Nucleus accumbens (tissue), 56 donors: ENCODE measurements at regions not wholly inside any gene's neighbourhood (a gene's known extent, or its start where the extent isn't known, plus 50 kb on each side); places are given as distances from the start of the nearest gene placed in this dataset.
"Not testable (repeated sequence)": the region's sequence is repeated elsewhere in the genome, so short reads cannot be mapped to it uniquely, and the experiment has no call there.

ENCODE experiments used
- DNase-seq, 56 donors: peaks; one replicate each; lab custom pipeline; 2025; lab: John Stamatoyannopoulos, UW

- no peak for DNase-seq
Observed at GRCh38 chr11:134502153-134502550, 90.1 kb upstream of the B3GAT1 start.

GRCh38 chr11:134501406-134502152, 89.5 kb upstream of the B3GAT1 start:
- DNase-seq: no peak

GRCh38 chr11:134500621-134501020, 88.6 kb upstream of the B3GAT1 start:
- DNase-seq: no peak

GRCh38 chr11:134499990-134500389, 87.9 kb upstream of the B3GAT1 start:
- DNase-seq: no peak

- peak in 44 of 56 donors; percentile 9 to 79 (median 44) for DNase-seq
Observed at GRCh38 chr11:134498326-134499139, 86.5 kb upstream of the B3GAT1 start.

GRCh38 chr11:134497586-134497985, 85.5 kb upstream of the B3GAT1 start:
- DNase-seq: peak in 1 of 56 donors; percentile 11

GRCh38 chr11:134496058-134496457, 84.0 kb upstream of the B3GAT1 start:
- not testable (repeated sequence) for DNase-seq

GRCh38 chr11:134494395-134494794, 82.4 kb upstream of the B3GAT1 start:
- DNase-seq: not testable (repeated sequence)

- DNase-seq: not testable (repeated sequence)
Observed at GRCh38 chr11:134492411-134492810, 80.4 kb upstream of the B3GAT1 start.

- no peak for DNase-seq
Observed at GRCh38 chr11:134489728-134490127, 77.7 kb upstream of the B3GAT1 start.

GRCh38 chr11:134488913-134489312, 76.9 kb upstream of the B3GAT1 start:
- no peak for DNase-seq

- DNase-seq: no peak
Observed at GRCh38 chr11:134488512-134488911, 76.5 kb upstream of the B3GAT1 start.

- DNase-seq: no peak
Observed at GRCh38 chr11:134487696-134488095, 75.7 kb upstream of the B3GAT1 start.

- no peak for DNase-seq
Observed at GRCh38 chr11:134486704-134487103, 74.7 kb upstream of the B3GAT1 start.

- DNase-seq: no peak
Observed at GRCh38 chr11:134486106-134486505, 74.1 kb upstream of the B3GAT1 start.

GRCh38 chr11:134485316-134485715, 73.3 kb upstream of the B3GAT1 start:
- DNase-seq: no peak

GRCh38 chr11:134483857-134484256, 71.8 kb upstream of the B3GAT1 start:
- DNase-seq: peak in 3 of 56 donors; percentile 21 to 33 (median 33)

- no peak for DNase-seq
Observed at GRCh38 chr11:134483291-134483690, 71.2 kb upstream of the B3GAT1 start.

GRCh38 chr11:134482865-134483264, 70.8 kb upstream of the B3GAT1 start:
- DNase-seq: no peak

- peak in 1 of 56 donors; percentile 12 for DNase-seq
Observed at GRCh38 chr11:134481933-134482527, 70.0 kb upstream of the B3GAT1 start.

GRCh38 chr11:134481135-134481534, 69.1 kb upstream of the B3GAT1 start:
- no peak for DNase-seq
